ENCODE measurements at regions not wholly inside any gene's neighbourhood (a gene's known extent, or its start where the extent isn't known, plus 50 kb on each side); places are given as distances from the start of the nearest gene placed in this dataset.

DNA sequence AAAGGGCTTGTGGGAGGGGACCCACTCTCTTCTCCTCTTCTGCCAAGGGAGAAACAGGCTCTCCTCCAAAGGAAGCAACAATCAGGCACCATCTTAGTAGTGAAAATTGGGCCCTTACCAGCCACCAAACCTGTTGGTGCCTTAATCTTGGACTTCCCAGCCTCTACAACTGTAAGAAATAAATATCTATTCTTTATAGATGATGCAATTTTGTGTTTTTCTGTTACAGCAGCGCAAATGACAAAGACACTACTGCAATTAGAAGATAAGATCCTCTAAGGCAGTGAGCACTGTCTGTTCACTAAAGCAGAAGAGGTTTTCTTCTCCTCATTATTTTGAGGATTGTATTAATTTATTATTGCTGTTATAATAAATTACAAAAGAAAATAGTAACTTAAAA lies 691.4 kb upstream of the CCDC179 start:
- TF ChIP-seq, protein P1, sequence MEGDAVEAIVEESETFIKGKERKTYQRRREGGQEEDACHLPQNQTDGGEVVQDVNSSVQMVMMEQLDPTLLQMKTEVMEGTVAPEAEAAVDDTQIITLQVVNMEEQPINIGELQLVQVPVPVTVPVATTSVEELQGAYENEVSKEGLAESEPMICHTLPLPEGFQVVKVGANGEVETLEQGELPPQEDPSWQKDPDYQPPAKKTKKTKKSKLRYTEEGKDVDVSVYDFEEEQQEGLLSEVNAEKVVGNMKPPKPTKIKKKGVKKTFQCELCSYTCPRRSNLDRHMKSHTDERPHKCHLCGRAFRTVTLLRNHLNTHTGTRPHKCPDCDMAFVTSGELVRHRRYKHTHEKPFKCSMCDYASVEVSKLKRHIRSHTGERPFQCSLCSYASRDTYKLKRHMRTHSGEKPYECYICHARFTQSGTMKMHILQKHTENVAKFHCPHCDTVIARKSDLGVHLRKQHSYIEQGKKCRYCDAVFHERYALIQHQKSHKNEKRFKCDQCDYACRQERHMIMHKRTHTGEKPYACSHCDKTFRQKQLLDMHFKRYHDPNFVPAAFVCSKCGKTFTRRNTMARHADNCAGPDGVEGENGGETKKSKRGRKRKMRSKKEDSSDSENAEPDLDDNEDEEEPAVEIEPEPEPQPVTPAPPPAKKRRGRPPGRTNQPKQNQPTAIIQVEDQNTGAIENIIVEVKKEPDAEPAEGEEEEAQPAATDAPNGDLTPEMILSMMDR (IDR thresholded peaks at IDR 0.05): no peak
- TF ChIP-seq ZFX (IDR thresholded peaks at IDR 0.05; ENCODE audit: borderline replicate concordance): no peak
